ENCODE measurements at regions not wholly inside any gene's neighbourhood (a gene's known extent, or its start where the extent isn't known, plus 50 kb on each side); places are given as distances from the start of the nearest gene placed in this dataset.
"Not testable (repeated sequence)": the region's sequence is repeated elsewhere in the genome, so short reads cannot be mapped to it uniquely, and the experiment has no call there.

GRCh38 chr13:103521532-103521931 lies 455.3 kb upstream of the SLC10A2 start:
- DNase-seq: no peak

- no peak for DNase-seq
Measured at GRCh38 chr13:103517768-103518102, 451.5 kb upstream of the SLC10A2 start.

- DNase-seq: no peak
Measured at GRCh38 chr13:103517066-103517767, 451.0 kb upstream of the SLC10A2 start.

GRCh38 chr13:103516015-103516795 lies 450.0 kb upstream of the SLC10A2 start:
- no peak for DNase-seq

GRCh38 chr13:103515410-103515809 lies 449.2 kb upstream of the SLC10A2 start:
- no peak for DNase-seq

GRCh38 chr13:103514619-103515018 lies 448.4 kb upstream of the SLC10A2 start:
- no peak for DNase-seq

- no peak for DNase-seq
Measured at GRCh38 chr13:103514188-103514587, 448.0 kb upstream of the SLC10A2 start.

- no peak for DNase-seq
Measured at GRCh38 chr13:103510007-103510535, 443.9 kb upstream of the SLC10A2 start.

GRCh38 chr13:103497404-103497803 lies 431.2 kb upstream of the SLC10A2 start:
- DNase-seq: no peak

GRCh38 chr13:103487841-103488240 lies 421.6 kb upstream of the SLC10A2 start:
- peak; percentile 6 for DNase-seq

- no peak for DNase-seq
Measured at GRCh38 chr13:103473081-103473480, 406.9 kb upstream of the SLC10A2 start.

- no peak for DNase-seq
Measured at GRCh38 chr13:103471896-103472295, 405.7 kb upstream of the SLC10A2 start.

- DNase-seq: no peak
Measured at GRCh38 chr13:103469771-103470170, 403.6 kb upstream of the SLC10A2 start.

GRCh38 chr13:103466761-103467160 lies 400.5 kb upstream of the SLC10A2 start:
- DNase-seq: no peak

- not testable (repeated sequence) for DNase-seq
Measured at GRCh38 chr13:103460246-103460645, 394.0 kb upstream of the SLC10A2 start.

GRCh38 chr13:103457050-103457449 lies 390.8 kb upstream of the SLC10A2 start:
- not testable (repeated sequence) for DNase-seq

GRCh38 chr13:103451656-103452055 lies 385.4 kb upstream of the SLC10A2 start:
- DNase-seq: no peak

- no peak for DNase-seq
Measured at GRCh38 chr13:103443604-103444003, 377.4 kb upstream of the SLC10A2 start.

- no peak for DNase-seq
Measured at GRCh38 chr13:103437651-103438050, 371.4 kb upstream of the SLC10A2 start.

- DNase-seq: no peak
Measured at GRCh38 chr13:103436057-103436654, 369.9 kb upstream of the SLC10A2 start.

GRCh38 chr13:103431856-103432255 lies 365.6 kb upstream of the SLC10A2 start:
- no peak for DNase-seq

- no peak for DNase-seq
Measured at GRCh38 chr13:103430368-103430767, 364.2 kb upstream of the SLC10A2 start.

- DNase-seq: no peak
Measured at GRCh38 chr13:103410002-103410401, 343.8 kb upstream of the SLC10A2 start.

- no peak for DNase-seq
Measured at GRCh38 chr13:103406967-103407366, 340.8 kb upstream of the SLC10A2 start.
